ENCODE measurements at regions not wholly inside any gene's neighbourhood (a gene's known extent, or its start where the extent isn't known, plus 50 kb on each side); places are given as distances from the start of the nearest gene placed in this dataset.

GRCh38 chr14:65360144-65360784 lies 52.3 kb upstream of the FUT8 start:
- no peak for DNase-seq

GRCh38 chr14:65361920-65362319 lies 50.6 kb upstream of the FUT8 start:
- no peak for DNase-seq
